ENCODE measurements at regions not wholly inside any gene's neighbourhood (a gene's known extent, or its start where the extent isn't known, plus 50 kb on each side); places are given as distances from the start of the nearest gene placed in this dataset.

DNA sequence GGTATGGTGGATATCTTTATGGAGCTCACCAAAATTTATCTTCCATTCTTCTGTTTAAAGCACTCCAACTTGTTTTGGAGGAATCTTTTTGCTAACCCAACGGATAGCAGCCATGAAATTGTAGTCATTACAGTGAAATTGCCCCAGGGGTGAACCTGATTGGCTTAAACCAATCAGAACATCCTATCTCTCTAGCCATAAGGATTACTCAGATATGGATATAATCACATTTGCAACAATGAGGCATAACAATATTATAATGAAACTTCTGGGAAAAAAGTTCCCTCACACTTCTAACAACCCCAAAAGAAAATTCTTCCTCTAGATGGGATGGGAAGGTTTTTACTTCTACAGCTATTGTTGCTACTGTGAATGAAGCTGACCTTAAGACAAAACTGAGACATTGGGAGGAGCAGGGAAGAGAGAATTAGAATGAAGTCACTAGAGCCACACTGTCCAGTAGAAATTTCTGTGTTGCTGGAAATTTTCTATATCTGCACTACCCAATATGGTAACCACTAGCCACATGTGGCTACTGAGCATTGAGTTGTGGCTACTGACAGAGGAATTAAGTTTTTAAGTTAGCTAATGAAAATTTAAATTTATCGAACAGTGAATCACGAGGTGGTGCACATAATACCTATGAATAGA lies 50.4 kb upstream of the ARHGAP21 start:
- Histone ChIP-seq H3K9me3 (ENCODE audit: control insufficient read depth, low read length) (no peaks in the 10 kb centered on the region), H3K27me3 (ENCODE audit: control insufficient read depth, insufficient read depth) (no peaks in the 10 kb centered on the region), H3K4me1 (ENCODE audit: control insufficient read depth, insufficient read depth, low read length) (no peaks in the 10 kb centered on the region), H3K27ac (ENCODE audit: low read length) (no peak overlapping the region), H3K4me3 (ENCODE audit: low read length) (no peak overlapping the region)
- ATAC-seq (no peak), DNase-seq (no peak)
- WGBS: 89% methylated on average over 3 of the region's 3 CpGs
- intact Hi-C loops (cut with DNase I): no loop called here

Measured in right cardiac atrium (tissue), 5 donors.